ENCODE measurements at regions not wholly inside any gene's neighbourhood (a gene's known extent, or its start where the extent isn't known, plus 50 kb on each side); places are given as distances from the start of the nearest gene placed in this dataset.

- 86 to 88% methylated on average over 2 of the region's 2 CpGs for WGBS, 2 donors
- Histone ChIP-seq H3K9me3 (peaks cover 0 to 16% (median 4%) of the 10 kb centered on the region in 4 donors), H3K4me3 (no peak overlapping the region), H3K27ac (peak overlapping the region in 1 of 4 donors; percentile 28), H3K4me1 (peaks cover 0 to 4% (median 0%) of the 10 kb centered on the region in 4 donors), H3K36me3 (no peaks in the 10 kb centered on the region), H3K27me3 (no peaks in the 10 kb centered on the region)
- TF ChIP-seq POLR2A (IDR thresholded peaks at IDR 0.05) (no peak), EP300 (IDR thresholded peaks at IDR 0.05) (peak in 1 of 2 donors; percentile 48)
- DNase-seq (ENCODE audit: low spot score in 2 of 2): peak in 1 of 2 donors; percentile 24
Observed at GRCh38 chr14:56379956-56380355, 199.6 kb upstream of the TMEM260 start.

DNA sequence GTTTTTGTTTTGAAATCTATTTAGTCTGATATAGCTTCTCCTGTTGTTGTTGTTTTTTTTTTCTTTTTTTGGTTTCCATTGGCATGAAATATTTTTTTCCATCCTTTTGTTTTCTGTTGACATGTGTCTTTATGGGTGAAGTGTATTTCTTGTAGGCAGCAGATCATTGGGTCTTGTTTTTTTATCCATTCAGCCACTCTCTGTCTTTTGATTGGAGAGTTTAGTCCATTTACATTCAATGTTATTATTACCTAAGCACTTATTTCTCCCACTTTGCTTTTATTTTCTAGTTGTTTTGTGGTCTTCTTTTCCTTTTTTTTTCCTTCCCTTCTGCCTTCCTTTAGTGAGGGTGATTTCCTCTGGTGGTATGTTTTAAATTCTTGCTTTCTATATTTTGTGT, 193.6 kb upstream of the TMEM260 start:
- Histone ChIP-seq H3K4me1 (no peaks in the 10 kb centered on the region), H3K36me3 (no peaks in the 10 kb centered on the region), H3K27me3 (no peaks in the 10 kb centered on the region), H3K4me3 (no peak overlapping the region), H3K9me3 (peaks cover 0 to 21% (median 4%) of the 10 kb centered on the region in 4 donors), H3K27ac (no peak overlapping the region)
- no peak for DNase-seq (ENCODE audit: low spot score in 2 of 2)
- TF ChIP-seq, protein P1, sequence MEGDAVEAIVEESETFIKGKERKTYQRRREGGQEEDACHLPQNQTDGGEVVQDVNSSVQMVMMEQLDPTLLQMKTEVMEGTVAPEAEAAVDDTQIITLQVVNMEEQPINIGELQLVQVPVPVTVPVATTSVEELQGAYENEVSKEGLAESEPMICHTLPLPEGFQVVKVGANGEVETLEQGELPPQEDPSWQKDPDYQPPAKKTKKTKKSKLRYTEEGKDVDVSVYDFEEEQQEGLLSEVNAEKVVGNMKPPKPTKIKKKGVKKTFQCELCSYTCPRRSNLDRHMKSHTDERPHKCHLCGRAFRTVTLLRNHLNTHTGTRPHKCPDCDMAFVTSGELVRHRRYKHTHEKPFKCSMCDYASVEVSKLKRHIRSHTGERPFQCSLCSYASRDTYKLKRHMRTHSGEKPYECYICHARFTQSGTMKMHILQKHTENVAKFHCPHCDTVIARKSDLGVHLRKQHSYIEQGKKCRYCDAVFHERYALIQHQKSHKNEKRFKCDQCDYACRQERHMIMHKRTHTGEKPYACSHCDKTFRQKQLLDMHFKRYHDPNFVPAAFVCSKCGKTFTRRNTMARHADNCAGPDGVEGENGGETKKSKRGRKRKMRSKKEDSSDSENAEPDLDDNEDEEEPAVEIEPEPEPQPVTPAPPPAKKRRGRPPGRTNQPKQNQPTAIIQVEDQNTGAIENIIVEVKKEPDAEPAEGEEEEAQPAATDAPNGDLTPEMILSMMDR (IDR thresholded peaks at IDR 0.05): no peak
- TF ChIP-seq EP300 (IDR thresholded peaks at IDR 0.05): no peak

- Histone ChIP-seq H3K27ac (no peak overlapping the region), H3K4me1 (no peaks in the 10 kb centered on the region), H3K9me3 (peaks cover 0 to 5% (median 0%) of the 10 kb centered on the region in 4 donors), H3K27me3 (no peaks in the 10 kb centered on the region), H3K36me3 (no peaks in the 10 kb centered on the region), H3K4me3 (no peak overlapping the region)
- TF ChIP-seq, protein P1 (IDR thresholded peaks at IDR 0.05): no peak
- TF ChIP-seq POLR2A (IDR thresholded peaks at IDR 0.05): no peak
- no peak for TF ChIP-seq EP300 (IDR thresholded peaks at IDR 0.05)
- WGBS, 2 donors: 76 to 81% methylated on average over 1 of the region's 1 CpG
- no peak for DNase-seq (ENCODE audit: low spot score in 2 of 2)
Observed at GRCh38 chr14:56390859-56391258, 188.7 kb upstream of the TMEM260 start.

DNA sequence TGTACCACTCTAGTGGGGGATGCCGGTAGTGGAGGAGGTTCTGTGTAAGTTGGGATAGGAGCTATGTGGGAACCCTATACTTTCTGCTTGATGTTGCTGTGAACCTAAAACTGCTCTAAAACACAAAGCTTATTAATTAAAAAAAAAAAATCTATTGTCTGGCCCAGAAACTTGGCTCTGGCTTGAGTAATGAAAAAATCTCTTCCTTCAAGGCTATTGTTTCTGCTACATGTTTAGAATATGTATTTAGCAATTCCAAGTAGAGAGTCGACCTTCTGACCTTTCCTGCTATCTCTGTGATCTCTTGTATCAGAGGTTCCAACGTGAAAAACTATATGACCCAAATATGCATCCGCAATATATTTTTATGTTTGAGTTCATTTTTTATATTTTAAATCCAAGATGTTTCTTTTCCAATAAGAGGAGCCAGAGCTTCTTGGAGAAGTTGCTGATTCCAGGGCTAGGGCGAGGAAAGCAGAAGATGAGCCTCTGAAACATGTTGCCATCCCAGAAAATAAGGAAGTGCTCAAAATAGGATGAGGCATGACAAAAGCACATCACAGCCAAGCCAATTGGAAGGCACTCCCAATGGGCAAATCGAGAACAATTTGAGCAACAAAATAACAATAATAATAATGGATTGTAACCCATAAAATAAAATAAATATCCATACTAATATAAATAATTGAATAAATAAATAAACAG, 184.6 kb upstream of the TMEM260 start:
- no peak overlapping the region for H3K4me3 ChIP-seq

DNA sequence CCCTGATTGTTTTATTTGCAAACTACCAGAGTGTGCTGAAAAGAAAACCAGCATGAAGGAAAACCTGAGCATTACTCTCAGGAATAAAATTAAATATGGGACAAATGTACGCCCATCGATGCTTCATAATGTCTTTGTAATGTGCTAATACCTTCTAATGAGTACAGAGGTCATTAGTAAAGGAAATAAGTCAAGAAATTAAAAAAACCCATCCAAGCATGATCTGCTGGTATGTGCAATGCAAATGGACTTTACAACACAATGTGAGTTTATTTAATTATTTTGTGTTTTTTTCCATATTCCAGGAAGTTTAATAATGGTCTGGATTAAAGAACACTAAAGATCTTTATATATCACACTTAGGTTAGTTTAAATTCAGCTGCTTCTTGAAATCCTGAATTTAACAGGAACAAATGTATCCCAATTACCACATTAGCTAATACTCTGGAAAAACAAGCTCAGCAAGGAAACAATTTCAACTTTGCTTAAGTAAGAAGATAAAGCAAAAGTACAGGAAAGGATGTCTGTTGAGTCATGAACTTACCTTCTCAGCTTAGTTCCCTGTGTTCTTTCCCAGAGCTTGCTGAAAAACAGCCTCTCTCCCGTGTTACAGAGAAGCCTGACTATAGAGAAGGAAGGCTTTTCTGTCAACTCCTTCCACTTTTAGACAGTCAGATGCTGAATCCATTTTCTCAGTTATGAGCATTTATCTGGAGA, 179.3 kb upstream of the TMEM260 start:
- WGBS, 2 donors: 77 to 86% methylated on average over 3 of the region's 3 CpGs
- no peaks in the 10 kb centered on the region for H3K4me1 ChIP-seq
- TF ChIP-seq POLR2A (IDR thresholded peaks at IDR 0.05) (no peak), EP300 (IDR thresholded peaks at IDR 0.05) (no peak)
- TF ChIP-seq, protein P1 (IDR thresholded peaks at IDR 0.05): no peak

More for the DNA sequence above, 184.6 kb upstream of the TMEM260 start:
- TF ChIP-seq EP300 (IDR thresholded peaks at IDR 0.05): peak in 1 of 2 donors; percentile 34
- TF ChIP-seq POLR2A (IDR thresholded peaks at IDR 0.05): no peak
- TF ChIP-seq, protein P1 (IDR thresholded peaks at IDR 0.05): no peak
- no peaks in the 10 kb centered on the region for H3K27me3 ChIP-seq
- no peak for DNase-seq (ENCODE audit: low spot score in 2 of 2)
- 76 to 80% methylated on average over 6 of the region's 6 CpGs for WGBS, 2 donors
- H3K27ac ChIP-seq: no peak overlapping the region
- H3K36me3 ChIP-seq: no peaks in the 10 kb centered on the region
- H3K4me1 ChIP-seq: no peaks in the 10 kb centered on the region
- H3K9me3 ChIP-seq: no peaks in the 10 kb centered on the region

More for the DNA sequence above, 179.3 kb upstream of the TMEM260 start:
- no peak for DNase-seq (ENCODE audit: low spot score in 2 of 2)
- no peak overlapping the region for H3K27ac ChIP-seq
- H3K9me3 ChIP-seq: no peaks in the 10 kb centered on the region
- H3K36me3 ChIP-seq: no peaks in the 10 kb centered on the region
- H3K4me3 ChIP-seq: no peak overlapping the region
- H3K27me3 ChIP-seq: no peaks in the 10 kb centered on the region

All from tibial nerve (tissue), 4 donors.